SK-N-SH (cell line): ENCODE measurements at regions not wholly inside any gene's neighbourhood (a gene's known extent, or its start where the extent isn't known, plus 50 kb on each side); places are given as distances from the start of the nearest gene placed in this dataset.

Experiments used
- CTCF ChIA-PET: fragments of 300-600, 350-600 bp; formaldehyde crosslinking; extraction: SDS; loops from one replicate; lab custom pipeline; 2021; lab: Yijun Ruan, JAX
- POLR2A ChIA-PET: fragments of 350-600 bp; sonication (Branson Sonifier 250); formaldehyde crosslinking; extraction: SDS; loops from one replicate; lab custom pipeline; 2020; ENCODE audit warnings: antibody characterized with exemption, inconsistent platforms; lab: Yijun Ruan, JAX
- DNase-seq: peaks from one replicate; pipeline ENCODE4 v3.0.0; 2012
- H2AFZ ChIP-seq: fragments of 200-600 bp; sonication (generic); 2 replicates; pipeline ENCODE4 v1.8.1; 2016; ENCODE audit warnings: antibody characterized with exemption, mild to moderate bottlenecking, low read depth
- H3F3A ChIP-seq: fragments of 200-600 bp; sonication (generic); replicated peaks from 2 replicates; pipeline ENCODE3; 2016; ENCODE audit warnings: antibody characterized with exemption, mild to moderate bottlenecking; ENCODE audit not compliant: insufficient read depth
- H3K27ac ChIP-seq, 2 experiments: fragments of 200-500 bp in 1 of 2; fragments of 200-600 bp in 1 of 2; sonication (Bioruptor generic) in 1 of 2; sonication (generic), shearing (Covaris generic) in 1 of 2; 2 replicates each; pipeline versions ENCODE4 v1.5.1 to v1.6.1; 2014 to 2016; ENCODE audit warnings: low read depth in 2 of 2, inconsistent platforms in 1 of 2, low read length in 1 of 2, mild to moderate bottlenecking in 1 of 2, mixed read lengths in 1 of 2
- H3K27me3 ChIP-seq: fragments of 200-600 bp; sonication (generic), shearing (Covaris generic); 2 replicates; pipeline ENCODE4 v1.6.1; 2016; ENCODE audit warnings: mixed run types; ENCODE audit not compliant: insufficient read depth
- H3K36me3 ChIP-seq, 2 experiments: fragments of 200-500 bp in 1 of 2; fragments of 200-600 bp in 1 of 2; sonication (Bioruptor generic) in 1 of 2; sonication (generic) in 1 of 2; replicated peaks in 1 of 2; 2 replicates each; pipeline versions ENCODE3 to v1.5.1; 2014 to 2016; ENCODE audit warnings: low read length in 1 of 2, mild to moderate bottlenecking in 1 of 2; ENCODE audit not compliant: insufficient read depth in 2 of 2, control insufficient read depth in 1 of 2
- H3K4me1 ChIP-seq, 2 experiments: fragments of 200-500 bp in 1 of 2; fragments of 200-600 bp in 1 of 2; sonication (Bioruptor generic) in 1 of 2; sonication (generic), shearing (Covaris generic) in 1 of 2; 2 replicates each; pipeline versions ENCODE4 v1.5.1 to v1.6.1; 2014 to 2016; ENCODE audit warnings: low read depth in 1 of 2, low read length in 1 of 2, mixed run types in 1 of 2; ENCODE audit not compliant: insufficient read depth in 2 of 2, control insufficient read depth in 1 of 2
- H3K4me2 ChIP-seq: fragments of 200-600 bp; sonication (generic), shearing (Covaris generic); 2 replicates; pipeline ENCODE4 v1.6.1; 2017; ENCODE audit warnings: mixed run types
- H3K4me3 ChIP-seq, 2 experiments: fragments of 200-500 bp in 1 of 2; fragments of 200-600 bp in 1 of 2; sonication (Bioruptor generic) in 1 of 2; sonication (generic), shearing (Covaris generic) in 1 of 2; 2 replicates each; pipeline versions ENCODE4 v1.5.1 to v1.8.1; 2014 to 2016; ENCODE audit warnings: low read depth in 2 of 2, inconsistent platforms in 1 of 2, low read length in 1 of 2, mild to moderate bottlenecking in 1 of 2, mixed read lengths in 1 of 2, moderate library complexity in 1 of 2
- H3K79me2 ChIP-seq: fragments of 200-600 bp; sonication (generic); 2 replicates; pipeline ENCODE4 v1.8.1; 2017; ENCODE audit warnings: mild to moderate bottlenecking; ENCODE audit not compliant: insufficient read depth
- H3K9ac ChIP-seq: fragments of 200-600 bp; sonication (generic); 2 replicates; pipeline ENCODE4 v1.6.1; 2017; ENCODE audit warnings: mixed run types
- H3K9me2 ChIP-seq: fragments of 200-600 bp; sonication (generic); 2 replicates; pipeline ENCODE4 v1.6.1; 2017; ENCODE audit warnings: mixed run types
- H3K9me3 ChIP-seq: fragments of 200-600 bp; sonication (generic); 2 replicates; pipeline ENCODE4 v1.6.1; 2017; ENCODE audit warnings: mixed run types, mild to moderate bottlenecking, moderate library complexity
- H4K20me1 ChIP-seq: fragments of 200-600 bp; sonication (generic); 2 replicates; pipeline ENCODE4 v1.6.1; 2017; ENCODE audit warnings: mild to moderate bottlenecking, mixed run types; ENCODE audit not compliant: insufficient read depth
- CHD2 ChIP-seq: fragments of 150-350 bp; IDR thresholded peaks from 2 replicates; pipeline ENCODE4 v1.6.1; 2018; ENCODE audit warnings: low read length; ENCODE audit not compliant: partially characterized antibody
- CTCF ChIP-seq: fragments of 200-600 bp; sonication (generic); IDR thresholded peaks from 2 replicates; pipeline ENCODE4 v1.6.1; 2017; ENCODE audit warnings: antibody characterized with exemption, mild to moderate bottlenecking, moderate library complexity
- ELF1 ChIP-seq: IDR thresholded peaks from 2 replicates; pipeline ENCODE4 v1.4.0; 2012
- EZH2phosphoT487 ChIP-seq: fragments of 200-600 bp; sonication (generic); IDR thresholded peaks from 2 replicates; pipeline ENCODE4 v1.6.1; 2017; ENCODE audit warnings: low read depth, mixed run types, mild to moderate bottlenecking, antibody characterized with exemption, moderate library complexity, borderline replicate concordance
- GATA2 ChIP-seq: sonication (generic); formaldehyde crosslinking; IDR thresholded peaks from 2 replicates; pipeline ENCODE4 v1.5.0; 2020; ENCODE audit warnings: mild to moderate bottlenecking, missing genetic modification reagents
- MEF2A ChIP-seq: IDR thresholded peaks from 2 replicates; pipeline ENCODE4 v1.4.0; 2012; ENCODE audit warnings: low read depth, borderline replicate concordance
- NFIC ChIP-seq: IDR thresholded peaks from 2 replicates; pipeline ENCODE4 v1.4.0; 2012; ENCODE audit warnings: borderline replicate concordance
- NRF1 ChIP-seq: IDR thresholded peaks from 2 replicates; pipeline ENCODE4 v1.6.1; 2012; ENCODE audit warnings: low read depth, mild to moderate bottlenecking, low read length
- POLR2AphosphoS5 ChIP-seq: IDR thresholded peaks from 2 replicates; pipeline ENCODE4 v1.6.1; 2012; ENCODE audit warnings: low read depth, low read length
- RAD21 ChIP-seq: IDR thresholded peaks from 2 replicates; pipeline ENCODE4 v1.6.1; 2012; ENCODE audit warnings: mild to moderate bottlenecking, low read length
- RFX5 ChIP-seq: IDR thresholded peaks from 2 replicates; pipeline ENCODE4 v1.6.1; 2012; ENCODE audit warnings: mild to moderate bottlenecking, improper control_type of control experiment, low read length
- RXRA ChIP-seq: IDR thresholded peaks from 2 replicates; pipeline ENCODE4 v1.4.0; 2012; ENCODE audit warnings: low read depth, mild to moderate bottlenecking, borderline replicate concordance
- SIN3A ChIP-seq: IDR thresholded peaks from 2 replicates; pipeline ENCODE4 v1.6.1; 2012; ENCODE audit warnings: low read depth, mild to moderate bottlenecking, low read length, moderate library complexity, borderline replicate concordance
- TAF1 ChIP-seq: IDR thresholded peaks from 2 replicates; pipeline ENCODE4 v1.6.1; 2012; ENCODE audit warnings: low read depth, mild to moderate bottlenecking, low read length, moderate library complexity, borderline replicate concordance
- TCF12 ChIP-seq: IDR thresholded peaks from 2 replicates; pipeline ENCODE4 v1.4.0; 2012
- ZBTB33 ChIP-seq: IDR thresholded peaks from 2 replicates; pipeline ENCODE4 v1.4.0; 2012; ENCODE audit warnings: low read depth, borderline replicate concordance
- WGBS: methylation state at CpG from one replicate; pipeline ENCODE4 v1.1.6; 2017; ENCODE audit warnings: low lambda C conversion rate; 5-methylcytosine and 5-hydroxymethylcytosine counted together

DNA sequence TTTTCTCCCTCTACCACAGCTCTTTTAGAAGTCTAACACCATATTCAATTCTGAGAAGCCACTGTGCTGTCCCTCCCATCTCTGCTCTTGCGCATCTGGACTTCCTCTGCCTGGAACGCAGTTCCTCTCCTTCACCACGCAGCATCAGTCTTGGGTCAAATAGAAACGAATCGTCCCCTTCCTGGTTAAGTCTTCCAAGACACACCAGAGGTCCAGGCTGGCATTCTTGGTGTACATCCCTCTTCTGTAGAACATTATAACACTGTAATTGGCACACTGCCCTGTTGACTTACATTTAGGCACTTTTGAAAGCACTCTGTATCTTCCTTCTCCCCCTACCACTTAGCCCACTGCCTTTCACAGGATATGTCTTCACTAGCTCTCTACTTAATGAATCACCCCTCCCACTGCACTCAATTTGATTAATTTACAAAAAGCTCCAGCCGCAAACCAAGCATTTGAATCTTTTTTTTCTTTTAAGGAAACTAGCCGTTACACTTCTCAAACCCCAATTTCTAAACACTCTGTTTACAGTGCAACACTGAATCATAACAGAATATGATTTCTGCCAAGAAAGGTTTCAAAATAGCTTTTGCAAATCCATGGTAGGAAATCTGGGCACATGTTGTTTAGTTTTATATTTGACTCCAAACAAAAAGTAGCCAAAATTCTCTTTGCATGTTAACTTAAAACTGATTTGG lies 140.8 kb upstream of the CARMIL1 start:
- H3K4me1 ChIP-seq = peaks cover 0 to 15% of the 10 kb centered on the region in 2 experiments; a peak in 2 of 4 replicates
- peaks cover 4% of the 10 kb centered on the region for H3F3A ChIP-seq
- H3K9me3 ChIP-seq = peaks cover 8% of the 10 kb centered on the region
- H3K4me3 ChIP-seq = peak overlapping the region; percentile 42 to 56
- H3K27ac ChIP-seq = peak overlapping the region; percentile 79 to 93
- no peaks in the 10 kb centered on the region for H3K27me3 ChIP-seq
- DNase-seq = peak; percentile 37
- peak overlapping the region; percentile 77 for H3K4me2 ChIP-seq
- H4K20me1 ChIP-seq = no peaks in the 10 kb centered on the region
- peaks cover 7 to 17% of the 10 kb centered on the region in 2 experiments for H3K36me3 ChIP-seq
- TF ChIP-seq GATA2 (no peak), RFX5 (no peak), ELF1 (peak; percentile 65; the same call in 1 of the 2 replicates), ZBTB33 (no peak), TCF12 (peak; percentile 48), NRF1 (peak; percentile 42; the same call in 1 of the 2 replicates), SIN3A (no peak), EZH2phosphoT487 (no peak), CTCF (peak; percentile 43), RAD21 (peak; percentile 24; the same call in 1 of the 2 replicates), MEF2A (no peak), NFIC (peak; percentile 32; the same call in 1 of the 2 replicates), TAF1 (no peak), POLR2AphosphoS5 (peak; percentile 75), CHD2 (no peak), RXRA (no peak)
- H3K79me2 ChIP-seq = no peaks in the 10 kb centered on the region
- CTCF ChIA-PET = interaction anchor here (0.6 to 1.1 kb wide), 3 partner anchors 11 to 418 kb away, joined by 3 to 6 read pairs (median 3); no protein-coding TSS in a partner anchor
- no peaks in the 10 kb centered on the region for H3K9me2 ChIP-seq
- peak overlapping the region; percentile 70 for H3K9ac ChIP-seq
- peak overlapping the region; percentile 97 for H2AFZ ChIP-seq
- POLR2A ChIA-PET = no interaction called here
- 14% methylated on average over 7 of the region's 7 CpGs for WGBS
